H9 (cell line): ENCODE measurements at regions not wholly inside any gene's neighbourhood (a gene's known extent, or its start where the extent isn't known, plus 50 kb on each side); places are given as distances from the start of the nearest gene placed in this dataset.

Experiments used
- DNase-seq: peaks from one replicate; pipeline ENCODE4 v3.0.0-alpha.2; 2017
- H2AFZ ChIP-seq: one replicate; pipeline ENCODE4 v1.6.1; 2013; ENCODE audit warnings: mild to moderate bottlenecking, low read length, control low read depth, moderate library complexity
- H2AK5ac ChIP-seq: 2 replicates; pipeline ENCODE4 v1.6.1; 2013; ENCODE audit warnings: low read length, control low read depth, mixed read lengths; ENCODE audit not compliant: insufficient read length
- H2BK120ac ChIP-seq: one replicate; pipeline ENCODE4 v1.6.1; 2013; ENCODE audit warnings: low read depth, mild to moderate bottlenecking, low read length, control low read depth, inconsistent platforms; ENCODE audit not compliant: poor library complexity, severe bottlenecking
- H2BK12ac ChIP-seq: 2 replicates; pipeline ENCODE4 v1.6.1; 2013; ENCODE audit warnings: low read length, control low read depth, mixed read lengths, low read depth; ENCODE audit not compliant: insufficient read length
- H2BK15ac ChIP-seq: 2 replicates; pipeline ENCODE4 v1.6.1; 2013; ENCODE audit warnings: low read depth, low read length, control low read depth
- H2BK20ac ChIP-seq: one replicate; pipeline ENCODE4 v1.6.1; 2013; ENCODE audit warnings: low read depth, mild to moderate bottlenecking, low read length, control low read depth, inconsistent platforms; ENCODE audit not compliant: poor library complexity, severe bottlenecking
- H2BK5ac ChIP-seq: 2 replicates; pipeline ENCODE4 v1.6.1; 2013; ENCODE audit warnings: low read length, control low read depth, mixed read lengths; ENCODE audit not compliant: insufficient read length
- H3K14ac ChIP-seq: 2 replicates; pipeline ENCODE4 v1.6.1; 2013; ENCODE audit warnings: low read length, control low read depth; ENCODE audit not compliant: insufficient read depth
- H3K18ac ChIP-seq: 2 replicates; pipeline ENCODE4 v1.6.1; 2013; ENCODE audit warnings: low read depth, mild to moderate bottlenecking, mixed read lengths, low read length, control low read depth; ENCODE audit not compliant: insufficient read length
- H3K23ac ChIP-seq: 2 replicates; pipeline ENCODE4 v1.6.1; 2013; ENCODE audit warnings: low read length, control low read depth, mixed read lengths, low read depth; ENCODE audit not compliant: insufficient read length
- H3K23me2 ChIP-seq: 2 replicates; pipeline ENCODE4 v1.6.1; 2013; ENCODE audit warnings: low read depth, mild to moderate bottlenecking, mixed read lengths, low read length, control low read depth; ENCODE audit not compliant: insufficient read length, poor library complexity, severe bottlenecking
- H3K27ac ChIP-seq: 2 replicates; pipeline ENCODE4 v1.5.1; 2013; ENCODE audit warnings: low read length, control low read depth, mixed read lengths, low read depth; ENCODE audit not compliant: insufficient read length
- H3K27me3 ChIP-seq: 2 replicates; pipeline ENCODE4 v1.6.1; 2013; ENCODE audit warnings: low read length, control low read depth, inconsistent platforms; ENCODE audit not compliant: insufficient read depth
- H3K4ac ChIP-seq: 2 replicates; pipeline ENCODE4 v1.6.1; 2013; ENCODE audit warnings: low read depth, mild to moderate bottlenecking, control low read depth, inconsistent platforms, low read length, moderate library complexity
- H3K4me1 ChIP-seq: 2 replicates; pipeline ENCODE4 v1.6.1; 2013; ENCODE audit warnings: low read length, control low read depth, inconsistent platforms; ENCODE audit not compliant: insufficient read depth
- H3K4me2 ChIP-seq: 2 replicates; pipeline ENCODE4 v1.6.1; 2013; ENCODE audit warnings: low read length, control low read depth, mixed read lengths; ENCODE audit not compliant: insufficient read length, insufficient read depth
- H3K56ac ChIP-seq: 2 replicates; pipeline ENCODE4 v1.6.1; 2013; ENCODE audit warnings: low read depth, mild to moderate bottlenecking, mixed read lengths, low read length, control low read depth; ENCODE audit not compliant: insufficient read length
- H3K79me1 ChIP-seq: 2 replicates; pipeline ENCODE4 v1.6.1; 2013; ENCODE audit warnings: low read depth, mild to moderate bottlenecking, moderate library complexity, low read length, control low read depth, inconsistent platforms; ENCODE audit not compliant: insufficient read depth, poor library complexity, severe bottlenecking
- H3K79me2 ChIP-seq: 2 replicates; pipeline ENCODE4 v1.6.1; 2013; ENCODE audit warnings: low read length, control low read depth, inconsistent platforms; ENCODE audit not compliant: insufficient read depth
- H3K9ac ChIP-seq: 2 replicates; pipeline ENCODE4 v1.6.1; 2013; ENCODE audit warnings: low read length, control low read depth, mixed read lengths; ENCODE audit not compliant: insufficient read length; ENCODE audit errors: extremely low read depth
- H3K9me3 ChIP-seq: one replicate; pipeline ENCODE4 v1.6.1; 2013; ENCODE audit warnings: low read depth, low read length, inconsistent platforms; ENCODE audit not compliant: control insufficient read depth
- H3T11ph ChIP-seq: one replicate; pipeline ENCODE4 v1.6.1; 2013; ENCODE audit warnings: mild to moderate bottlenecking, low read length, control low read depth, inconsistent platforms
- H4K20me1 ChIP-seq: one replicate; pipeline ENCODE4 v1.6.1; 2013; ENCODE audit not compliant: control insufficient read depth, insufficient read length, insufficient read depth
- H4K5ac ChIP-seq: 2 replicates; pipeline ENCODE4 v1.6.1; 2013; ENCODE audit warnings: low read depth, mild to moderate bottlenecking, mixed read lengths, low read length, control low read depth; ENCODE audit not compliant: insufficient read length
- H4K8ac ChIP-seq: replicated peaks from 2 replicates; pipeline ENCODE4 v1.6.1; 2013; ENCODE audit warnings: low read length, control low read depth, mixed read lengths, low read depth; ENCODE audit not compliant: insufficient read length
- H4K91ac ChIP-seq: 2 replicates; pipeline ENCODE4 v1.6.1; 2013; ENCODE audit warnings: low read depth, mild to moderate bottlenecking, moderate library complexity, mixed read lengths, low read length, control low read depth; ENCODE audit not compliant: insufficient read length
- H3K27ac Mint-ChIP-seq, 3 experiments: 2 replicates in 2 of 3; 3 replicates in 1 of 3; pipeline ENCODE4 v1.8.0; 2020 to 2021; ENCODE audit warnings: mixed read lengths in 3 of 3, mild to moderate bottlenecking in 1 of 3, moderate library complexity in 1 of 3
- H3K27me3 Mint-ChIP-seq: 2 replicates; pipeline ENCODE4 v1.8.0; 2021; ENCODE audit warnings: low read depth, mild to moderate bottlenecking, moderate library complexity, mixed read lengths
- H3K36me3 Mint-ChIP-seq, 3 experiments: 2 replicates in 2 of 3; 3 replicates in 1 of 3; pipeline ENCODE4 v1.8.0; 2020 to 2021; ENCODE audit warnings: low read depth in 3 of 3, mixed read lengths in 3 of 3; ENCODE audit not compliant: insufficient read depth in 1 of 3
- H3K4me1 Mint-ChIP-seq, 2 experiments: 2 replicates each; pipeline ENCODE4 v1.8.0; 2020; ENCODE audit warnings: mixed read lengths in 2 of 2
- H3K4me3 Mint-ChIP-seq, 2 experiments: 2 replicates in 1 of 2; 3 replicates in 1 of 2; pipeline ENCODE4 v1.8.0; 2020 to 2021; ENCODE audit warnings: mild to moderate bottlenecking in 2 of 2, mixed read lengths in 2 of 2, moderate library complexity in 1 of 2
- H3K9me3 Mint-ChIP-seq, 2 experiments: 2 replicates in 1 of 2; 3 replicates in 1 of 2; pipeline ENCODE4 v1.8.0; 2020; ENCODE audit warnings: mild to moderate bottlenecking in 2 of 2, mixed read lengths in 2 of 2, moderate library complexity in 1 of 2
- CTCF ChIP-seq: fragments of 200-600 bp; sonication (generic); conservative IDR thresholded peaks from 3 replicates; pipeline ENCODE4 v1.8.0; 2021; ENCODE audit warnings: antibody characterized with exemption, mild to moderate bottlenecking
- WGBS: extraction: QIAGEN DNeasy Blood & Tissue Kit; methylation state at CpG from one replicate; pipeline ENCODE4 v1.1.7; 2013; ENCODE audit warnings: missing lambda C conversion rate, low lambda C conversion rate, mixed read lengths; ENCODE audit not compliant: insufficient read length; ENCODE audit errors: extremely low coverage; 5-methylcytosine and 5-hydroxymethylcytosine counted together

- no peaks in the 10 kb centered on the region for H3K79me2 ChIP-seq
- no peaks in the 10 kb centered on the region for H3K4me1 ChIP-seq
- Mint-ChIP-seq H3K27me3 (peaks cover 9% of the 10 kb centered on the region), H3K27ac (no peak overlapping the region), H3K4me1 (peaks cover 9 to 12% of the 10 kb centered on the region in 2 experiments), H3K4me3 (no peak overlapping the region), H3K36me3 (no peaks in the 10 kb centered on the region), H3K9me3 (no peaks in the 10 kb centered on the region)
- H4K20me1 ChIP-seq: no peaks in the 10 kb centered on the region
- peaks cover 4% of the 10 kb centered on the region for H3K23me2 ChIP-seq
- TF ChIP-seq CTCF: no peak
- no peak overlapping the region for H4K8ac ChIP-seq
- H3K27ac ChIP-seq: no peak overlapping the region
- H4K91ac ChIP-seq: no peak overlapping the region
- H3K56ac ChIP-seq: no peak overlapping the region
- no peaks in the 10 kb centered on the region for H3K9me3 ChIP-seq
- DNase-seq: no peak
- no peak overlapping the region for H4K5ac ChIP-seq
- H2AFZ ChIP-seq: no peak overlapping the region
- WGBS: no CpG with 5 or more reads among the region's 5 CpGs
- H3K9ac ChIP-seq: no peak overlapping the region
- no peak overlapping the region for H3K4ac ChIP-seq
- no peak overlapping the region for H2BK120ac ChIP-seq
- H3K18ac ChIP-seq: no peak overlapping the region
- H2BK12ac ChIP-seq: no peak overlapping the region
- no peak overlapping the region for H3K4me2 ChIP-seq
- no peak overlapping the region for H2BK20ac ChIP-seq
- no peak overlapping the region for H2BK5ac ChIP-seq
- no peak overlapping the region for H3K23ac ChIP-seq
- no peak overlapping the region for H3K14ac ChIP-seq
- no peaks in the 10 kb centered on the region for H3K27me3 ChIP-seq
- H2BK15ac ChIP-seq: no peak overlapping the region
- no peaks in the 10 kb centered on the region for H3K79me1 ChIP-seq
- no peak overlapping the region for H2AK5ac ChIP-seq
- H3T11ph ChIP-seq: no peak overlapping the region
Observed at GRCh38 chr11:122204206-122204605, 88.2 kb upstream of the BLID start.
